AG08395 (cell line): ENCODE measurements at regions not wholly inside any gene's neighbourhood (a gene's known extent, or its start where the extent isn't known, plus 50 kb on each side); places are given as distances from the start of the nearest gene placed in this dataset.

ENCODE experiments used
- DNase-seq: peaks from one replicate; pipeline ENCODE4 v3.0.0; 2012; ENCODE audit warnings: mixed read lengths, low spot score

DNA sequence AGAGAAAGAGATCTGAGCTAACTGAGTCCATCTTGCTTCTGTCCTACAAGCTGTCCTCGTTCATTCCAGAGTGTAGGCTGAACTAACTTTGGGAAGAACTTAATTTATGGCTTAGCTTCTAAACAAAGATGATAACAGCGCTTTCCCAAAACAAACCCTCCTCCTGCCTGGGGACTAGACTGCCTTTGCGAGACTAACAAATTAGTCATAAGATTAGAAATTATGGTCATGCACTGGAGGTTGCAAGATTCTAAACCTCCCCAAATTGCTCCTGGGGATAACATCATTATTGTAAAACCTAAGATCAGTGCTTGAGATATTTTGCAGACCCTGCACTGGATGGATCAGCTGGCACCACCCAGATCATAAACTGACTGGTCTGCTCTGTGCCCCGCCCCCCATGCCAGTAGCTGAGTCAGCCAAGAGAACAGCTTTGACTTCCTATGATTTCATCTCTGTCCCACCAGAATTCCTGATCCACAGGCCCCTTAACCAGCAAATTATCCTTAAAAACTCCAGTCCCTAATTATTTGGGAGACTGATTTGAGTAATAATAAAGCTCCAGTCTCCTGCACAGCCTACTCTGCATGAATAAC is 883.3 kb downstream of the TRIML1 start:
- DNase-seq: peak; percentile 25

DNA sequence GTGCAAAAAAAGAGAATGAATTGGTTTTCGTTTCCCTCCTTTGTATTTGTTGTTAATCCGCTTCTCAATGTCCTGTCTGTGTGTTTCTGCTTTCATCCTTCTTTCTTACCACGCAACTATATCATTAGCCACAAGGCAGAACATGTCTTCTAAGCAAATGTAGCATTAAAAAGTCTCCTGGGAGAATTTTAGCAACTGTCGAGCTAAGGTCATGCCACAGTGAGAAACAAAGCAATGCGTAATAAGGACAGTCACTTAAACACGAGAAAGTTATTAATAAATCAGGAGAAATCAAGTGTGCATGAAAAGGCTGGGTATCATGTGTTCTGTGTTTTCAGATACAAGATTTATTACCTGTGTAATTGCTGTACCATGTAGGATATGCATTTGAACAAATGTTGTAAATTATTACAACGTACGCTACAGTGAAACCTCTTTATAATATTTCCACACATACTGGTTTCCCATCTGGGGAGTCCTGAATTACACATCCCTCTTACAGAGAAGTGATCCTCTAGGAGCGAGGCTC is 890.8 kb downstream of the TRIML1 start:
- DNase-seq: no peak

DNA sequence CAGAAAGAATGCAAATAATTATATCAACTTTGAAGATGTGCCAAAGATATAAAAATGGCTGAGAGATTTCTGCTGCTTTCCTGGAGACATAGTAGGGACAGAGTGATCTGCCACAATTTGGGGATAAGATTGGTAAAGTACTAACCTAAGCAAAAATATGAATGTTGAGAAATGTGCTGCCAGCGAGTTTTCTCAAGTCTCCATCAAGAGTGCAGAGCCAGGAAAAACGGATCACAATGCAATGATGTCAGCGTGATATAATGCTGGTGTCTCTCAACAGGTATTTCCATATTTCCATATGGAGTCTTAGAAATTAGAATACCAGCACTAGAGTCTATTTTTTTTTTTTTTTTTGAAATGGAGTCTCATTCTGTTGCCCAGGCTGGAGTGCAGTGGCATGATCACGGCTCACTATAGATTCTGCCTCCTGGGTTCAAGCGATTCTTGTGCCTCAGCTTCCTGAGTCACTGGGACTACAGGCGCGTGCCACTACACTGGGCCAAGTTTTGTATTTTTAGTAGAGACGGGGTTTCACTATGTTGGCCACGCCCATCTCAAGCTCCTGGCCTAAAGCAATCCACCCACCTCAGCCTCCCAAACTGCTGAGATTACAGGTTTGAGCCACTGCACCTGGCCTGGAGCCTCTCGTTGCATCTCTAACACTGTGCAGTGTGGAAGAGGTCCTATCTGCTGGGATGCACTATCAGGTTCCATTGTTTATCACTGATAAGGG is 893.5 kb downstream of the TRIML1 start:
- DNase-seq: no peak

DNA sequence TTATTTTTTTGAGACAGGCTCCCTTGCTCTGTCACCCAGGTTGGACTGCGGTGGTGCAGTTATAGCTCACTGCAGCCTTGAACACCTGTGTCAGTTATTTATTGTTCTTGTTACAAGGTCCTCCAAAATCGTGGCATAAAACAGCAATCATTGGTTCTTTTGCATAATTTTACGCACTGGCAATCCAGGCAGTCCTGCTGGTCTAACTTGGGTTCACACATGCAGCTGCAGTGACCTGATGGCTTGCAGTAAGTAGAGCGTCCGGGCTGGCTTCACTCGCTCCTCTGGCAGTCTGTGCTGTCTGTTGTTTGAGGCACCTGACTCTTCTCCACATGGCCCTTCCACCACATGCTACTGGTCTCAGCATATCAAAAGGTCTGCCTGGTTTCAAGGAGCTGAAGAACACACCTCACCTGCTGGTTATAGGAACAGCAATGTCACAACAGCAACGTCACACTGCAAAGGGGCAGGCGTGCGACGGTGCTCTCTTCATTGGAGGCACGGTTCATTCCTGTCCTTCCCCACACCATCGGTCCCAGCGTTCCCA is 894.6 kb downstream of the TRIML1 start:
- no peak for DNase-seq

DNA sequence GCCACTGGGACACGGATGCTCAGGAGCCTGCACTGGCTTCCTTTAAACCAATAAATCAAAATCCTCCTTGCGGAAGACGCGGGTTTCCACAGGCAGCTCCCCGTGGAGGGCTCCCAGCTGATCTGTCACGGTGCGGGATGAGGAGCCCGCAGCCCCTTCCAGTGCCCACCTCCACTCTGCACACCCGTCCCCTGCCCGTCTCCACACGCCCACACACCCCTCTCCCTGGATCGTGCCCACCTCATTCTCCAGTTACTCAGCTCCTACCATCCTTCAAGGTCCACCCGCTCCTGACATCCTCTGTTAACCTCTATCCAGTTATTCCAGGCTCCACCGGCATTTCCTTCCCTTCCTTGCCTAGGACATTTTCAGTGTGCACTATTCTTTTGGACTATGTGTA is 895.9 kb downstream of the TRIML1 start:
- no peak for DNase-seq

DNA sequence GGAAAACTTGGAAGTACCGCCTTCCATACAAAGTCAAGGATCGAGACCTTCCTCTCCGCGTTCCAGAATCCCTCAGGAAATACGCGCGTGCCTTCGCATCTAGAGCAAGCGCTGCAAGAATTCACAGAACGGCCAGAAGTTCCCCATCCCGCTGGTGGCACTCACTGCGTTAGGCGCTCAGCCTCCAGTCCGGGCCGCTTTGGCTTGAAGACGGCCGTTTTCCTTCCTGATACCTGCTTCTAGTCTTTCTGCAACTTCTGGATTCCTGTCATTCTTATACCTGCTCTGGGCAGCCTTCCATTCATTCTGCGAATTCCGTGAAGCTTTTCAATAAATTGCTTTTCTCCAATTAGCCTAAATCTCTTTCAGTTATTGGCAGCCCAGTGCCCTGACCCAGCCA is 896.4 kb downstream of the TRIML1 start:
- DNase-seq: no peak

DNA sequence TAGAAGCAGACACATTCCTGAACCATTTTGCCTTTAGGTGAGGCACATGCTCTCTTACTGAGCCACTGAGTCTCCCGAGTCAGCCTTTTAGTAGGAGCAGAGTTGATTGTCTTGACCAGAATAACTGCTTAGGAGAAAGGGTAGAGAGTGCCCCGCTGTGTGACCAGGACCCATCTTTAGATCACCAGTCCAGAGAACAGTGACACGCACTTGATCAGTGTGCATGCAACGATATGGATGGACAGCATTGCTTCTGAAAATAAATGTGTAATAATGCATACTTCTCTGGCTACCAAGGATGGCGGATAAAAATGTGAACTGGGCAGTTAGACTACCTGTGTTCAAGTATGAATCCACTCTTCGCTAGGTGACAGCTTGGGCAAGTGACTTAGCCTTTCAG is 897.7 kb downstream of the TRIML1 start:
- DNase-seq: no peak

DNA sequence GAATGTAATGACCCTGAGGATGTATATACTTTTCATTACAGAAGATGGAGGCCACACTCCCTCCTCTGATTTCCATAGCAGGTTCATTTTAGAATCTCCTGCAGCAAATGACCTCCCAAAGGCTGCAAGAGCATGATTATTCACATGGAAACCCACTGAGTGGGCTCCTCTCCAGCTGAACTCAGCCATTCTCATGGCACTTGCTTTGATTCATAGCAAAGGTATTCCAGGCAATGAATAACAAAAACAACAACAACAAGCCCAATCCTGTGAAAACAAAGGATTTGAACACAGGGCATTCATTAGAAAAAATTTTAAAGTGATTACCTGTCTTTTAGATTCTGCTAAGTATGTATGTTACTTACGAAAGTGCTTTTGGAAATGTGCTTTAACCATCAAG is 894.0 kb upstream of the FRG1 start:
- DNase-seq: no peak

DNA sequence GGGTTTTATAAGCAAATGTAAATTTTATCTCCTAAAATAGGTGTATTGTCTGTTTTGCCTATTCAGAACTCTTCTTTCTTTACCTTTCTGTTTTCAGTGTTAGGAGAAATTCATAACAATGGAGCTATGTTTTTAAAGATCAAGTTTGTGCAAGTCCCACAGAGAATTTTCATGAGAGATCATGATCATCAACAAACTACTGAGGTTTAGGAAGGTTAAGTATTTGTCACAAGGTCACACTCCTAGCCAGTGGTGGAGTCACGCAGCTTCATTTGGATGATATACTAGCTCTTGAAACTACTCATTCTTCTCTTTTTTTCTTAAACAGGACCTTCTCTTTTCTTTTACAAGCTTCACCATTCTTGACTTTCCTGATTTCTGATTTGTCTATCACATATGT is 892.6 kb upstream of the FRG1 start:
- no peak for DNase-seq

DNA sequence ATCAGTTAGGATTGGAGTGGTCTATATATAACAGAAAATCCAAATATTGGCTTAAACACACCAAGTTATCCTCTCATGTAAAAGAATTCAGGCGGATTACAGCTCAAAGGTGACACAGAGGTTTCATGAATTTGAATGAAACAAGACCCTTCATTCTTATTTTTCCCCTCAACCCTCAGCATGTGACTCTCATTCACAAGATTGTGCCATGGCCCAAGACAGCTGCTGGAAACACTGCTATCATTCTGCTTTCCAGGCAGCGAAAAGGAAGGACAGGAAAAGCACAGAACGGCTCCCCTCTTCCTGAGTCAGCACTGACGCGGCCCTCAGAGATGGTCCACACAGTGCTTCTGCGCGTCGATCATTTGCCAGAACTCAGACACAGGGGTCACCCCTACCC is 891.0 kb upstream of the FRG1 start:
- DNase-seq: no peak

DNA sequence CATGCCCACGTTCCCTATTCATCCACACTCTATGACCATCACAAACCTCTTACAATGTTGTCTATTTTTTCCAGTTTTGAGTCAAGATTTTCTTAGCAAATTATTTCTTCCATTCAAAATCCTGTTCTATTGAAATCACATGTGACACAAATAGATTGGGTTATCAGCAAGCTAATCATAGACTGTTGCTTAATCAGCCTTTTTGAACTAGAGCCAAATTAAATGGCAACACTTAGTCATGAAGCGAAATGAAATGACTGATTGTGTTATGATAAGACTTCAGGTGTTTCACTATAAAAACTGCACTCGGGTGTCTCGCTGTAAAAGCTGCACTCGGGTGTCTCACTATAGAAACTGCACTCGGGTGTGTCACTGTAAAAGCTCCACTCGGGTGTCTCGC is 890.0 kb upstream of the FRG1 start:
- DNase-seq: no peak

DNA sequence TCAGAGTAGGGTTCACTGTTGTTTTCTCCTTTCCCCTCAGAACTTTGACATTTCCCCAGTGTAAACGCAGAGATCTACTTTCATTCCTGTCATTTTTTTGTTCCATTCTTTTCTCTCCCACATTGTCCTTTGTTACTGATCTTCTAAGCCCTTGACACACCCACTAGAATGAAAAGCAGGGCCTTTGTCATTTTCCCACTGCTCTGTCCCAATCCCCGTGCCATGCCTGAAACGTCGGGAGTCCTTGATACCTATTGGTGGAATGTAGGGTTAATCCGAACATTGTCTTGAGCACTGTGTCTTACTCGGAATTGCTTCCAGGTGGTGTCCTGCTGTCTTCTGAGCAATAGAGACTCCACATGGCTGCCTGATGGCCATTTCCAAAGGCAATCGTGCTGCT is 887.1 kb upstream of the FRG1 start:
- no peak for DNase-seq

DNA sequence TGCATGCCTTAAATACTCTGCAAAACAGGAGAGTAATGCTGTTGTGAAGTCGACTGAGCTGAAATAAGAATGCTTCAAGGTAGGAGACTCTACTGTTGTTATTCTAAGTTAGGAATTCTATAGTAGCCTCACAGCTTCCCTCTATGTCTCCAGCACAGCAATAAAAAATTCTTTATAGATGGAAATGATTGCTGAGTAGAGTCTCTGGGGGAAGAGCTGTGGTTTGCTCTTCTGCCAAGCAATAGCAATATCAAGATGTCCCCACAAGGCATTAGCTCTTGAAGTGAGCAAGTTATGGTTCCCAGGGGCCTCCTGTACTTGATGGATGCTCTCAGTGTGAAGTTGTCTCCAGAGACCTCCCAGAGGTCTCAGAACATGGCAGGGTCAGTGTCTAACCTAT is 880.6 kb upstream of the FRG1 start:
- peak; percentile 19 for DNase-seq

DNA sequence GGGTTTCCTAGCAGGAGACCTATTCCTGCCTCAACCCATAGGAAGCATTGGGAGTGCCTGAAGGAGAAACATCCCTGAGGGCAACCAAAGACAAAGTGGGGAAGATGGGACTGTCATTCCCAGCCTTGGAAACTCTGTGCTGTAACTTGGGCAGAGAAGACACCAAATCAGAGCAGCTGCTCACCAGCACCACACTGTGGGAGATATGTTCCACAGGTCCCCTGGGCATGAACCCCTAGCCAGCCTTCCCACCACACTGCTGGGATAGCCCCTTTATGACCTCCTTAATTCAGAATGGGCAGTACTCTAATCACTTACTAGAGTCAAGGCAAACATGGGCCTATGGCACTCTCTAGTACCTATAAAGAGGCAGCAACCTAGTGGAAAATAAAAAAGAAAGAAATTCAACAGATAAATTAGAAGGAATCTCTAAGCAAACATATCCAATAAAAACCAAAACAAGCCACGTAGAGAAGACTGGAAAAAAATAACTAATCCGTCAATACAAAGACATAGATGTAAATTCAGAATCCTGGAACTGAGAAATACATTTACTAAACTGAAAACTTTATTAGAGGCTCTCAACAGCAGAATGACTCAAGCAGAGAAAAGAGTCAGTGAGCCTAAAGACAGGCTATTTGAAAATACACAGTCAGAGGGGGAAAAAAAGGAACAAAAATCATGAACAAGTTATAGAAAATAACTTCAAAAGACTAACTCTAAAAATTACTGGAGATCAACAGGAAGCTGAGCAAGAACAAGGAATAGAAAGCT is 878.4 kb upstream of the FRG1 start:
- no peak for DNase-seq

DNA sequence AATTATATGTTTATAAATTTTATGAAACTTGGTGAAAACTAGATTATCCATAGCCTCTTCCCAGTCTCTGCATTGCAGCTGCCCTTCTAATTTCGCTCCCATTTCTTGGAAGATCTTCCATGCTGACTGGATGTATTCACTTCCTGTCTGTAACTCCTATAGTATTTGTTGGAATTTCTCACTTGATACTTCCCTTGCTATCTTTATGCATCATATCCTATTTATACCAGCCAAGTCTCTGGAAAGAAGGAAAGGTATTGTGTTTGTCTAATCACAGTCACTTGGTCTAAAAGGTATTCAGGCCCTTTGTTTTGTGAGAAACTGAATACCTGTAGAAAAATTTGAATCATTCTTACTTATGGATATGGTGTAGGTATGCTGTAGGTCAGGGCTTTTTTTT is 870.9 kb upstream of the FRG1 start:
- no peak for DNase-seq

DNA sequence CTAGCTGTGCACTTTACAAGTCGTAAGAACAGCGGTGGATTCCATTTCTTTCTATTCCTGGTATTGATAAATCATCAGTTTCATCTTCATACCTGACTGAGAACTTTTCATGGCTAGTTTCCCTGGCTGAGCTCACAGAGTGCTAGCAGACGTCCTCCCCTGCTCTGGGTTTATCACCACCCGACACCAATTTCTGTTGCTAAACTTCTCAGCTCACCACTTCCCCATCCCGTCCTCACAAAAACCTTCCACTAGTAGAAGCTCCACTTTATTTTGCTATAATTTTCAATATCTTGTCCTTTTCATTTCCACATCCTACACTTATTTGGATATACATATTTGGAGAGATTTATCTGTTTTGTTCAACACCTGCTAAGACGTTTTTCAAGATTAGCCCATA is 869.4 kb upstream of the FRG1 start:
- DNase-seq: no peak

DNA sequence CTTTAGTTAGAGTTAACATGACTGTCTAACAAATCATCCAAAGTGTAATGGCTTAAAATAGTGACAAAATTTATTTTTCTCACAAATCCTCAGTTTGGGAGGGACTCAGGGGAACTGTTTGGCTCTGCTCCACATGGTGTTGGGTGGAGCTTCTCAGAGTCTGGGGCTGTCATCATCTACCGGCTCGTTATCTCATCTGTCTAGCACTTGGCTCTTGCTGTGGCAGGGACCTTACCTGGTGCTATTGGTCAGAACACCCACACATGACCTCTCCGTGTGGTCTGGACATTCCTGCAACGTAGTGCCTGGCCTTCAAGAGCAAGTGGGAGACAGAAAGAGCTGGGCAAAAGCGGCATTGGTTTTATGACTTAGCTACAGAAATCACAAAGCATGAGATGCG is 866.9 kb upstream of the FRG1 start:
- no peak for DNase-seq

DNA sequence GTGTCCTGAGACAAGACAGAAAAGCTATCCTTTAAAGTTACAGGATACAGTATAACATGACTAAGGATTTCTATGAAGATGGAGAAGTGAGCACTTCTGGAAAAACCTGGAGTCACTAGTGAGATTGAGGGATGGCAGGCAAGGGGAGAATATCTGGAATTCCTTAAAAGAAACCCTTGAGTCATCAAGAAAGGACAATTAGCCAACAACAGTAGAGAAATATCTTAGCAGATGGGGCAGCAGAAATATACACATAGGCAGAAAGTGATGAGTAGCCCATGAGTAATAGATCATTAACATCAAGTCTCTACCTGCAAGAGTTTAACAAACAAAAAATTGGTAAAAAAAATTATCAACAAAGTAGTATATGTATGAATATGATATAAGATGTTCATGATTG is 858.8 kb upstream of the FRG1 start:
- DNase-seq: peak; percentile 17

DNA sequence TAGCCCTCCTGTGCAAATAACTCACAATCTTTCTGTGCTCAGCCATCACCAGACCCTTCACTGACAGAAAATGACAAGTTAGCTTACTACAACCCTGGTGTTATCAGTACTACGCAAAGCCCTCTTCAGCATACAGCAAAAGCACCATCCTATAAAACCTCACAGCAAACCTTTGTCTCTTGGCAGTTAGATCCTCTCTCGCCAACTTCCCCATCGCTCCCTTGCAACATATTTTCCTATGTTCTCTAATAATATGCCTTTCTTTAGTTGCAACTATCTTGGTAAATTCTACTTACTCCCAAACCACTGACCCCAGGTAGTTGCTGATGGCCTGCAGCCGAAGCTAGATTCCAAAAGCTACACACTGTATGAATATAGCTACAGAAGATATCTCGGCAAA is 856.9 kb upstream of the FRG1 start:
- DNase-seq: no peak

DNA sequence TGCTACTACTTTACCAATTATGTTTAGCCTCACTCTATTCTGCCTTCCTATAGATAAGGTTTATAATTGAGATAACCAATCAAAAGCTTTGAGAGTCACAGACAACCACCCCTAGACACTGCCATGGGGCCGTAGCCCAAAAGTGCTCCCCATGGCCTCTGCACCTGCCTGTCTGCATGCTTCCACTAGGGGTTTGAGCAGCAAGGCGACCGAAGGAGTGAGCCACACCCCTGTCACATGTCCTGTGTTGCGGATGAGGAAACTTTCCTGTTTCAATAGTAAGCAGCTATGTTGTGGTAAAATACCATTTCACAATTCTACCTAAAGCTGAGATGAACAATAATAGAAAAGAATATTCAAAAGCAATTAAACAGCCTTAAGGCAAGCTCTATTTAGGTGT is 856.0 kb upstream of the FRG1 start:
- DNase-seq: no peak

DNA sequence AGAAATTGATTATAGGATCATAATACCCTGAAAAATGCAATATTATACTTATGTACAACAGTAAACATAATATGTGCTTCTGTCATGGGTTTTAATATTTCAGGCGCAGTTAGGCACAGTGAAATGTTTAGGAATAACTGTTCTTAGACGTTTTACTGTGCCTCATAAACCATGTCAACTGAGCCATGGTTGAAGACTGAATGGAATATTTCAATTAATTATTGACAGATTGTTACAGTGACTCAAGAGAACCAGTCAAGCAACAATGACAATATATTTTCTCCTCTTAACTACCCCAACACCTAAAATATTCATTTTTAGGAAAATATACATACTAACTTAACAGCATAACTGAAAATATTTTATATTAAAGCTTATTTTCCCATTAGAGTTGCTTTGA is 852.7 kb upstream of the FRG1 start:
- DNase-seq: no peak

DNA sequence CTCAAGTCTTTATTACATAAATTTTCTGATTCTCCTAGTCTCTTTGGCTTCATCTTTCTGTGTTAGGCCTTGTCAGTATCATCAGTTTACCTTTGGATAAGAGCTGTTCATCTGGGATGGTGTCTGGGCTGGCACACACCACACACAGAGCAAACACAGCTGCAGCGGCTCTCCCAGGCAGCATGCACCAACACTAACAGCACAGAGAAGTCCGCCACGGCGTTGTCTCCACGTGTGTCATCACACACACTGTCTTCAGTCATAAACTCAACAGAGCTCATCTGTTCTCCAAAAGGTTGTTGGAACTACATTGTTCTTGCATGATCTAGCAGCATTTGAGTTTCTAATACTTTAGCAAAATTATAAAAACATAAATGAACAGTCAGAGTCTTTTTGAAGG is 851.9 kb upstream of the FRG1 start:
- no peak for DNase-seq
